Activated effector memory CD4-positive, alpha-beta T cell treated with Interleukin-2 at 50 U/mL for 16 hours (primary cell): ENCODE measurements at regions not wholly inside any gene's neighbourhood (a gene's known extent, or its start where the extent isn't known, plus 50 kb on each side); places are given as distances from the start of the nearest gene placed in this dataset.

Experiments used
- DNase-seq: peaks from one replicate; pipeline ENCODE4 v3.0.0-alpha.2; 2020

DNA sequence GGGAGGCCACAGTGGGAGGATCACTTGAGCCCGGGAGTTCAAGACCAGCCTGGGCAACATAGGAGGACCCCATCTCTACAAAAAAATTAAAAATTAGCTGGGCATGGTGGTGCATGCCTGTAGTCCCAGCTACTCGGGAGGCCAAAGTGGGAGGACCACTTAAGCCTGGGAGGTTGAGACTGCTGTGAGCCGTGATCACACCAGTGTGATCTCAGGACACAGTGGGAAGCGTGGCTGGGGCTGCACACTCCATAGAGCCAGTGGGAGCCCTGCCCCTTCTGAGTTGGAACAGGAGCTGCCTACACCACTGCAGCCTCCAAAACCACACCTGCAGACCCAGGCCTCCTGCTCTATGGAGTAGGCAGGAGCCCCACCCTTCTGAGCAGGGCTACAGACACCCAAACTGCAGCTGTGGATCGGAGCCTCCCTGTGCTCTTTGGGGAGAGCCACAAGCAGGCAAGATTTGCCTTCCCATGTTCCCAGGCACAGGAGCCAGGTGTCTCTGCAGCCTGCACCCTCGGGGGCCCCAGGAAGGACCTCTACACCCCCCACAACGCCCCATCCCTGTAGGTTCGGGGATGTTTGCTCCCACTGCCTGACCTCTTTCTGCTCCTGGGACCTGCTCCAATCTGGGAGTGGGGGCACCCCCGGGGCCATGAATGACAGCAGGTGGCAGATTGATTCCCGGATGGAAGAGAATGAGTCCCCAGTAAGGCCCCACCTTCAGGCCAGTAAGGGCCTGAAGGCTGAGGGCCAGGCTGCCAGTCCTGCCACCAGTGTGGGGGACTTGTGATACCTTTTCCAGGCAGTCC is 245.4 kb downstream of the BUD13 start:
- no peak for DNase-seq

DNA sequence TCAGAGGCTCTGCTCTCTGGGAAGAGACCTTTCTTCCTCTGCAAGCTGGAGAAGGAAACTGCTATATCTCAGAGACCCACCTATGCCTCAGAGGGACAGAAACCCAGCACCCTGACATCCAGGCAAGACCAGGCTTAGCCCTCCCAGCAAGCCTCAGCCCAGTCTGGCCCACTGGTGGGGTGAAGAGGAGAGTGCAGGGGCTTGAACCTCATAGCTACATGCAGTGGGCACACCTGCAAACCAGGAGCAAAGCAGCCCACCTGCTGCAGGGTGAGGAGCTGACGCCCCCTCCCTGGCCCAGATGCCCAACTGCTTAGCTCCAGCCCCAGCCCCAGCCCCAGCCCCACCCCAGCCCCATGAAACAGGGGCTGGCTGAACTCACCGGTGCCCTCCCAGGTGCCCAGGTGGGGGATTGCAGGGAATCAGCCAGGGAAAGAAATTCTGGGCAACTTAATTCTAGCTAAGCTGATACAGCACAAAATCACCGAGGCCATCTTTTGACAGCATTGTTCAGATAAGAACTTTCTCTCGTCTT is 246.8 kb downstream of the BUD13 start:
- DNase-seq = no peak

DNA sequence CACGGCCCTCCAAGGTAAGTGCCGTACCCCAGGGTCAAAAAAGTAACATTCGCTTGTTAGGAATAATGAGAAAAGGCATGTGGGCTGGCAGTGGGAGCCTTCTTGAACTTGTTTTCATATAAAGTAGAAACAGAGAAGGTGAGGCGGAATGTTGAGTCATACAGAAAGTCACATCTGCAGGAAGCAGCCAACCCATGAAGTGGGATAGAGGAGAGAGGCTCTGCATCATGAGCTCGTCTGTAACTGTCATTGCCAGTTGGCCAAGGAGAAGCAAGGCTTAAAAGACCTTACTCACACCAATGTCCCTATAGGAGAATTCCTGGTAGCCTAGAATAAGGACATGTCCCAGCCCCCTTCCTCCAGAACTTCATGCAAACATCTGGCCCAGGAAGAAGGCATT is 253.3 kb downstream of the BUD13 start:
- no peak for DNase-seq

DNA sequence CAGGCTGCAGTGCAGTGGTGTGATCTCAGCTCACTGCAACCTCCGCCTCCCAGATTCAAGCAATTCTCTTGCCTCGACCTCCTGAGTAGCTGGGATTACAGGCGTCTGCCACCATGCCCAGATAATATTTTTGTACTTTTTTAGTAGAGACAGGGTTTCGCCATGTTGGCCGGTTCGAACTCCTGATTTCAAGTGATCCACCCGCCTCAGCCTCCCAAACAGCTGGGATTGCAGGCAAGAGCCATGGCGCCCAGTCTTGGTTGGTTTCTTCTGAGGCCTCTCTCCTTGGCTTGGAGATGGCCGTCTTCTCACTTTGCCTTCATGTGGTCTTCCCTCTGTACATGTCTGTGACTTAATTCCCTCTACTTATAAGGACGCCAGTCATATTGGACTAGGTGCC is 254.6 kb downstream of the BUD13 start:
- no peak for DNase-seq

DNA sequence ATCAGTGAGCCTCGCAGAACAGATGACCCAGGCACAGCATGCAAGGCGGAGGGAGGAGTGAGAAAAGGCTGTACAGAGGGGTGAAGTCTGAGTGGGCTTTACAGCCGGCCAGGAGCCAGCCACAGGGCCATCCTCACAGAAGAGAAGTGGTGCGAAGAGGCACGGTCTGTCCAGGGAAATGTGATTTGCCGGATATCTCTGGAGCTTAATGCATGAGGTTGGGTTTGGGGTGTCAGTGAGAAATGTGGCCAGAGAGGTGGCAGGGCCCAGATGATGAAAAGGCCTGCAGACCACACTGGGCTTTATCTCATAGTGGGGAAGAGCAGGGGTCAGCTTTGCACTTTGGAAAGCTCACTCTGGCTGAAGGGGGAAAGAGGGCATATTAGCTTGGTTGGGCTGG is 255.2 kb downstream of the BUD13 start:
- no peak for DNase-seq

DNA sequence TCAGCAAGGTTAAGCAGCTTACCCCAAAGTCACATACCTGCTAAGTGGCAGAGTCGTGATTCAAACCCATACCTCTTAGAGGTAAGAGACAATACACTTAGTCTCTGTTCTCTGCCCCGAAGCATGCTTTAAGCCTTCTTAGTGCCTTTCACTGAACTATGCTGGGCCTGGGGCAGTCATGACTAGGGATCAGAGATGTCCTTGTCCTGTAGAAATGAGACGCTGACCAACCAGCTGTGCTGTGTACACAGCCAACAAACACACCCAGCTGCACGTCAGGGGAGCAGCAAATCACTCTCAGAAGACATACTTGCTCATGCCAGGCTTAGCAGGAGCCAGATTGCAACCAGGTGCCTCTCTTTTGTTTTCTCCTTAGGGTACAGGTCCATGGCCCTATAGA is 255.7 kb downstream of the BUD13 start:
- no peak for DNase-seq

DNA sequence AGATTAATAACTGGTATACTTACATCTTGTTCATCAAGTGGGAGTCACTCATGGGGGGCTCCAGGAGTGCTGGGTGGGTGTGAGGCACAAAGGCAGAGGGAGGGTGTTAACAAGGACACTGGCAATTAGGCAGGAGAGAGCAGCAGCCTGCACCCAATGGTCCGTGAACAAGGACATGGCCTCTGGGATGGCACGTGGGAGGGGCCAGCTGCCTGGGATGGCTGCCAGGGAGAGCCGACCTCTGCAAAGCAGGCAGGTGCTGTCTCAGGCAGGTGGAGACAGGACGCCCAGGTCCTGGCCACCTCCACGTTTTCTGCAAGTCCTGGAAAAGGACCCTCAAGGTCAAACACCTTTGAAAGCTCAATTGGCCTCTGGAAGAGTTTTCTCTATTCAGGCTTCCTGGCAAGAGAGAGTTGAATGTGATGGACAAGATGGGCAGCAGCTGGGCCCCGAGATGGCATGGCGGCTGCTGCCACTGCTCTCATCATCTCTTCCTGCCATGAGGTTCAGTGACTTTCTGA is 257.1 kb downstream of the BUD13 start:
- no peak for DNase-seq

DNA sequence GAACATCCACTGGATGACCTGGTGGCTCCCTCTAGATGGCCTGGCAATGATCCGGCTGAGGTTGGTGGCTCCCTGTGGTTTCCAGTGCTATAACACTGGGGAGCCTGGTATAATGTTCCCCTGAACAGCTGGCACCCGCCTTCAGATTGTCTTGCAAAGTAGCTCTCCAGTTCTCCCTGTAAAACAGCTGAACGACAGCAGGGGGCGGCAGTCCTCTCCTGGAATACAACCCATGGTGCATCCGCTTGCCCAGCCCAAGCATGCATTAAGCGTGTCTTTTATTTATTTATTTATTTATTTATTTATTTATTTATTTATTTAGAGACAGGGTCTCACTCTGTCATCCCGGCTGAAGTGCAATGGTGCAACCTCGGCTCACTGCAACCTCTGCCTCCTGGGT is 258.9 kb downstream of the BUD13 start:
- no peak for DNase-seq

DNA sequence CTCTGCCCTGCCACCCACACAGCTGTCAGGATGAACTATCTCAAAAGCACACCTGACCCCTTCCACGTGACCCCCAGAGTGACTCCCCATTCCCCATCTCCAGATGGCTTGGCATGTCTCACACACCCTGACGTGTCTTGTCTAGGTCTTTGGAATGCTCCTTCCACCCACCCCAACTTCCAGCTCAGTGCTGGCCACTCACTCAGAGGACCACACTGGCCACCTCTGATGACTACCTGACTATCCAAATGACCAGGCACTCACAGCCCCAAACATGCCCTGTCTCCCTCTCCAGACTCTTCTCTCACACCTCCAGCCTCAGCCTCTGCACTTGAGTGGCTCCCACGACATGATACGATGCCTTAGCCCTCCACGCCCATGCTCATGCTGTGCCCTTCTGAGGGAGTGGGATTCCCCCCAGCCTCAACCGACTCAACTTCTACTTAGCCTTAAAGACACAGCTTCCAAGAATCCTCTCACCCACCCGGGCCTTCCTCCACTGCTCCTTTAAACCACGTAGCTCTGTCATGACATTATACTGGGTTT is 259.4 kb downstream of the BUD13 start:
- no peak for DNase-seq

DNA sequence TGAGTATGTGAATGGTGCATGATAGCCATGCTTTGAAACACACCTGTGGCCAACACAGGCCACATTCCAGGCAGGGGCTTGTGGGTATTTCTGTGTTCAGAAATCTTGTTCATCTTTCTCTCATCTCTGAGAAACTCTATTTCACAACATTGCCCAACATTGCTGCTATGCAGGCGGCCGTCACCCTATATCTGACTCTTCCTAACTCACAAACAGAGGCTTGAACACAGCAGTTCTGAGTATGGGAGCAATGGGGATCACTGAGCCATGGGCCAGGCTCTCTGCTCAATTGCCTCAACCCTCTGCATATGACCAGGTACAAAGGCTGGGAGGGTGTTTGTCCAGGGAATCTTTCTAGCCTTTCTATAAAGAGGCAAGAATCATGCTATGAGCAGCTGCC is 259.9 kb downstream of the BUD13 start:
- DNase-seq = no peak

DNA sequence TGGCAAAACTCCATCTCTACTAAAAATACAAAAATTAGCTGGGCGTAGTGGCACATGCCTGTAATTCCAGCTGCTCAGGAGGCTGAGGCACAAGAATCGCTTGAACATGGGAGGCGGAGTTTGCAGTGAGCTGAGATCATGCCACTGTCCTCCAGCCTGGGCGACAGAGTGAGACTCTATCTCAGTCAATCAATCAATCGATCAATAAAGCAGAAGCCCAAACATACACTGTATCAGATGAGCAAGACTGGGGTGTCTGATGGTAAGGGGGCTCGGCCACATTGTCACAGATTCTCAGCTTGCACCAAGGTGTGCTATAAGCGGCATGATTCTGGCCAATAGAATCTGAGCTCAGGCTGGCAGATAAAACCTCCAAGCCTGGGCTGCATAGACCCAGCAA is 261.1 kb downstream of the BUD13 start:
- DNase-seq = no peak

DNA sequence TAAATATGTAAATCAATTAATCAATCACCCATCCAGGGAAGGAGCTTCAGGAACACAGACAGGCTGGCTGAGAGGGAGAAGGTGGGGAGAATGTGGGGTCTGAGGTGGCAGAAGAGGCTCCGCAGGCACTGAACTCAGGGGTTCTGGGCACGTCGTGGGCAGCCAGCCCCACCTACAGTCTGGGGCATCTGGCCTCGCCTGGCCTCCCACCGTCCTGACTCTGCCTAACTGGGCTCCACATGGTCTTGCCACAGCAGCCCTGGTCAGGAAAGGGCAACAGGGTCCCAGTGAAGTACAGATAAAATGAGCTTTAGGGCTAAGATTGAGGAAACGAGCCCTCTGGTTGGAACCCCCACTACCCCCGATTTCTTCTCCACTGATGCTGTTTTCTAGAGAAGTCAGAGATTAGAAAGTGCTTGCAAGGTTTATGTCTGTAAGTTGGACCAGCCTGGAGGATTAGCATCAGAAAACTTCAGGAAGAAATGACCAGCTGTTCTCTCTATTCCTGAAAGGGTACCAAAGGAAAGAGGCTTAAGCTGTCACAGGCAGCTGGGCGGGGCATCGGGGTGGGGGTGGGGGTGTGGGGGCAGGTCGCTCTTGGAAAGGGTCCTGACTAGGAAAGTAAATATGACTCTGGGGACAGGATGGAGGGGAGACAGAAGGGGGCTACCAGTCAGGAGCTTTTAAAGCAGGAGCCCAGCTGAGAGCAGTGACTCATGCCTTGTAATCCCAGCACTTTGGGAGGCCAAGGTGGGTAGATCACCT is 261.7 kb downstream of the BUD13 start:
- no peak for DNase-seq

DNA sequence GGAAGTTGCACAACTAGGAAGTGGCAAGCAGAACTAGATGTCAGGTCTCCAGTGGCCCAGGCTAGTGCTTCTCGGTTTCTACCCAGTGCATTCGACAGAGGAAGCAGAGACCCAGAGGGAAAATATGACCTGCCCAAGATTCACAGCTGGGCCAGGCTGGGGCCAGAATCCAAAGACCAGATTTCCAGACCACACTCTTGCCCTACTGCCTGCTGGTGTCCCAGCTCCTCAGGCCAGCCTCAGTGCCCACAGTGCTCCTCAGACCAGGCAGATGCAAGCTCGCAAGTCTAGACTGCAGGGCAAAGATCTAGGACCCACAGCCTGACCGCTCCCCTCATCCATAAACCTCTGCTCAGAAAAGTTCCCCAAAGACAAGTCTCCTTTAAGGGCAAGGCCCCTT is 262.6 kb downstream of the BUD13 start:
- no peak for DNase-seq

DNA sequence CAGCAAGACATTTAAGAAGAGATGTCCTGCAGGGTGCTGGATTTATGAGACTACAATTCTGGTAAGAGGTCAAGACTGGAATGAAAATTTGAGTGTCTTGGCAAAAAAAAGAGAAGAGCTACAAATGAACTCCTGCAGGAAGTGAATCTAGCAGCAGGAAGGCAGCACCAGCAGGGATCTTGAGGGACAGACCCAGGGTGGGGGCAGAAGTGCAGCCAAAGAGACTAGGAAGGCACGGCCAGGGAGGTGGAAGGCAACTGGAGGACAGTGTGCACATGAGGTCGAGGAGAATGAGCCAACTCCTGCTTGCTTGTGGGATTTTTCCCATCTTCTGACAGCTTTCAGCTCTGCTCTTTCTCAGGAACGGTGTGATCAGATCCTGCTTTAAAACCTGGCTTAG is 263.2 kb downstream of the BUD13 start:
- DNase-seq = no peak

DNA sequence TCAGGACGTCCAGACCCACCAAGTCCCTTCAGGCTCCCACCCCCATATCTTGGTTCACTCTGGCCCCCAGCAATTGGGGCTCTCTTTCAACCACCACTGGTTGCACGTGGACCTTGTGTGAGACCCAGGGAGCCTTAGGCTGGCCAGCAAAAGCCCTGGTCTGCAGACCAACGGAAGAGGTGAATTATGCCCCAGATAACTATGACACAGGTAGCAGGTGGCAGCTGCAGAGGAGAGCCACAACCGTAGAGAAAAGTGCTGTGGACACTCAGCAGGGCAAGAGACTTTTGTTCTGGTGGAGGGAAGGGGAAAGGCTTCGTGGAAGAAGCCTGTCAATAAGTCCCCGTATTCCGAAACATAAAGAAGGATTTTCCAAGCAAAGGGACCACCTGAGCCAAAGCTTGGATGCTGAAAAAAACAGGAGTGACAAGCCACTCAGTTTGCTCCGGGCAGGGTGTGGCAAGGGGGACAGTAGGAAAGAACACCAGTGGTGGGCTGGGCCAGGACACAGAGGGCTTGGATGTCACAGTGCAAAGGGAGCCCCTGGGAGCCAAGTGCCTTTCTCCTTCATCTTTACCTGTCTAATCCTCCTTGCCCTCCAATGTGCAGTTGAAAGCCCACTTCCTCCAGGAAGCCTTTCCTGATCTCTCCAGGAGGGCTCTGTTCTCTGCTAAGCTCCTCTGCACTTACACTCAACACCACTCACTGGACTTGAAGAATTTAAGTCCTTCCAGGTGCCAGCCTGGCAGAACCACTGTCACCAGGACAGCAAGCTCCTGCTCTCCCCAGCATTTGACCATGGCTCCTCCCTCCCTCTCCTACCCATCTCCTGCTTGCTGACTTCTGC is 264.7 kb downstream of the BUD13 start:
- DNase-seq = no peak

DNA sequence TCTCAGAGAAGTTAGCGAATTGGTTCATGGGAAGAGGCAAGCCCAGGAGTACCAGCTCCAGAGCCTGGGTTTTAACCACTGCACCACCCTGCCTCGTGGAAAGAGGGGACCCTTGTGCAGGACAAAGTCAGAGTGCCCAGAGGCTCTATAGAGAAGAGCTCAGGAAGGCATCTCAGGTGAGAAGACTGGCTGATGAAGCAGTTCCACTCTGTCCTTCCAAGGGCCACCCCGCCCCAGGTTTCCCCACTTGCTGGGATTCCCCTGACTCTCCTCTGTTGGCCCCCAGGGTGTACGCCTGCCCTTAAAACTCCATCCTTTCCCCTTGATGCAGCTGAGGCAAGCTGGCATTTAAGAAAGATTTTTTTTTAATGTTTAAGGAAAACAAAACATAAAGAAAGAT is 265.8 kb downstream of the BUD13 start:
- DNase-seq = no peak

DNA sequence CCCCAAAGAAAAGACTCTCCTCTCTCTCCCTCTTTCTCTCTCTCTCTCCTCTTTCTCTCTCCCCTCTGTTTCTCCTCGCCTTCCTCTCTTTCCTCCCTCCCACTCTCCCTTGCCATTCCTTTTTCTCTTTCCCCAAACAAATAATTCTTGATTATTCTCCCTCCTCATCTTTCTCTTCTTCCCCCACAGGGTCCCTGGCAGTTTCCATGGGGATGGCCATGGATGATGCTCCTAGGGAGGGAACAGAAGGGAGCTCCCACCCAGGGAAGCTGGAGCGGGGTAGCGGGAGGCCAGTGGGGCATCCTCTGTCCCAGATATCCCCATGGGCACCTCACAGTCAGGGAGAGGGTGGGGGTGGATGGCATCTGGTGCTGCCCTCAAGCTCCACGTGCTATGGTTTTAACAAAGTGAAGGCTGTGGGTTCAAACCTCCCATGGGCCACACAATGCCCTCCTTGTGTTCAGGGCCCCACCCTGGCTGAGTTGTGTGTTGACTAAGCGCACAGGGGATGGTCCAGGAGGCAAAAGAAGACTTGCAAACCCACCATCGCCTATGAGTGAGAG is 266.4 kb downstream of the BUD13 start:
- no peak for DNase-seq

DNA sequence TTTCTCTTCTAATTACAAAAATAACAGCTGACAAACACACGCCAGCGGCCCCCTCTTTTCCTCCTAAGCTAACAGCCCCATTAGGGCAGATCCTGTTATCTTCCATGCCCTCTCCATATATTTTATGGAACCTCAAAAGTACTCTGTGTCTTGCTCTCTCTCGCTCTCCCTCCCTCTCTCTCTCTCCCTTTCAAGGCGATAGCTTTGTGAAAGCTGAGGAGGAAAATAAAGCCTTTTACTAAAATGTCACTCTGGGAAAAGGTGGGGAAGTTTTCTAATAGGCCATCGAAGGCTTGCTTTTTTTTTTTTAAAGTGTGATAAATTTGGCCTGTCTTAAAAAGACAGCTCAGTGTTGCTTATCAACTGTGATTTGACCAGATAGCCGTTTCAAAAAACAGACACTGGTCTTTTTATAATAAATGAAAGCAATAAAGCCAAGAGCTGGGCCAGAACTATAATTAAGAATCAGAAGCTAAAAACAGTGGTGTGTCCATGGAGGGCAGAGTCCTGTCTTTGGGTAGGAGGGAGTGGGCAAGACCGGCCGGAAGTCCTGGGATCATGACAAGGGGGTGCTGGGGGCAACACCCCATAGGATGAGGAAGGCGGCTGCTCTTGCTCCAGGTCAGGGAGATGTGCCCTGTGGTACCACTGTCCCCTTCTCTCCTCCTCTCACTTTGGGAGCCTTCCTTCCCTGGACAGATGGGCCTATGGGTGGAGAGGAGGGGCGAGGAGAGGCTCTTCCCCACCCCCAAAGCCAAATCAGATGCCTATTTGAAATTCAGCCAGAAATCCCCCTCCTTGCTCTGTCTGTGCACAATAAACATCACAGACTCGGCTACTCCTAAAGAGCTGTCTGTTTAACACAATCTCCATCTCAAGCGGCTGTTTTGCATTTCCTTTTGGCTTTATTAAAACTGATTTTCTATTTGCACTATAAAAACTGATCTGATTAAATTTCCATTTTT is 267.2 kb downstream of the BUD13 start:
- no peak for DNase-seq

DNA sequence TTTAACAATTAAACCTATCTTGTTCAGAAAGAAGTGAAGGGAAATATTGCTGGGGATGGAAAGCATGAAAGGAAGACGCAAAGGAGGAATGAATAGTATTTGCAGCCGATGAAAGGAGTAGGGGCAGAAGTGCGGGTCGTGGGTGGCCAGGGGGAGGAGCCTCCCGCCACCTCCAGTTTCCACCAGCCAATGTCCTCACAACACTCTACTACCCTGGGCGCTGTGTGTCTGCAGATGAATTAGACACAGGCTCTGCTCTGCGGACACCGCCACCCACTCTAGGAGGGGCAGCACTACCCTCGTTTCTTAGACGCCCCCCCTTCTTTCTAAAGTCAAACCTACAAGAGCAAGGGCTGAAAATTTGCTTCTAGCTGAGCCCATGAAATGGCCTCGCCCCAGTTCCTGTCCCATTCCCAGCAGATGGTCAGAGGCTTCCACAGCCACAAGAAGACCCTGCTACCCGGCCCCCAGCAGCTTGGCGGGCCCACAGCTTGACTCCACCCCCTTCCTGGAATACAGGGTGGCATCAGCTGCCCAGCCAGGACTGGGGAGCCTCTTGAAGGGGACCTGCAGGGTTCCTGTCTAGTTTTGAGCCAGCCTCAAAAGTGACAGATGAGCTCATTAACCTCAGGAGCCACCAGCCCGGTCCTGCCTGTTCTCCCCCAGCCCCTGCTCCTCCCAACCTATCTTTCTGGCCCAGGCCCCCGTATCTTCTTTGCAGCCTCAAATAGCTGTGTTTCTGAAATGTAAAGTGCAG is 268.1 kb downstream of the BUD13 start:
- no peak for DNase-seq
